HepG2 (cell line): ENCODE measurements at regions not wholly inside any gene's neighbourhood (a gene's known extent, or its start where the extent isn't known, plus 50 kb on each side); places are given as distances from the start of the nearest gene placed in this dataset.

Source experiments
- ATAC-seq: fragments of 200-7000 bp; cut with Tn5 transposase; 3 replicates; pipeline ENCODE4 v1.9.1; 2020; ENCODE audit warnings: mild to moderate bottlenecking, moderate library complexity
- BruUV-seq: library from RNA; stranded (reverse); fragments of 400-500 nt; replicated peaks from 2 replicates; lab custom pipeline; 2021; lab: Mats Ljungman, UMichigan
- CTCF ChIA-PET: fragments of 300-600 bp; formaldehyde crosslinking; extraction: SDS; loops from one replicate; lab custom pipeline; 2021; ENCODE audit warnings: low total read pairs, inconsistent platforms, low intra/inter-chr PET ratio; lab: Yijun Ruan, JAX
- POLR2A ChIA-PET: fragments of 350-600 bp; sonication (Branson Sonifier 250); formaldehyde crosslinking; loops from one replicate; lab custom pipeline; 2020; ENCODE audit warnings: antibody characterized with exemption, inconsistent platforms; lab: Yijun Ruan, JAX
- DNase-seq: peaks from one replicate; pipeline ENCODE4 v3.0.0-alpha.2; 2015; ENCODE audit warnings: low spot score
- FAIRE-seq: peaks from 3 replicates; lab custom pipeline; 2011; peaks lifted over from hg19 to GRCh38; lab: Jason Lieb, UNC
- H2AFZ ChIP-seq: one replicate; pipeline ENCODE4 v1.6.1; 2011; ENCODE audit warnings: low read length, inconsistent platforms
- H3K27ac ChIP-seq: fragments of 300-600 bp; 3 replicates; pipeline ENCODE4 v1.8.0; 2011; ENCODE audit warnings: mixed run types, mild to moderate bottlenecking, mixed read lengths, low read length, inconsistent platforms; ENCODE audit not compliant: insufficient read depth; ENCODE audit errors: extremely low read length
- H3K27me3 ChIP-seq, 2 experiments: fragments of 200-600 bp in 1 of 2; 2 replicates in 1 of 2; 3 replicates in 1 of 2; pipeline versions ENCODE4 v1.6.0 to v1.8.0; 2011; ENCODE audit warnings: low read length in 2 of 2, mild to moderate bottlenecking in 2 of 2, moderate library complexity in 2 of 2, inconsistent platforms in 1 of 2; ENCODE audit not compliant: insufficient read depth in 2 of 2, control insufficient read depth in 1 of 2
- H3K36me3 ChIP-seq, 2 experiments: fragments of 200-600 bp in 1 of 2; replicated peaks in 1 of 2; 2 replicates in 1 of 2; 3 replicates in 1 of 2; pipeline versions ENCODE4 v1.5.1 to v1.8.0; 2011; ENCODE audit warnings: low read length in 2 of 2, inconsistent platforms in 1 of 2; ENCODE audit not compliant: insufficient read depth in 2 of 2, control insufficient read depth in 1 of 2
- H3K4me1 ChIP-seq: 2 replicates; pipeline ENCODE4 v1.5.1; 2012; ENCODE audit warnings: low read length, inconsistent platforms; ENCODE audit not compliant: insufficient read depth
- H3K4me2 ChIP-seq: 2 replicates; pipeline ENCODE4 v1.6.0; 2011; ENCODE audit warnings: low read depth, low read length, inconsistent platforms
- H3K4me3 ChIP-seq, 3 experiments: fragments of 200-600 bp in 1 of 3; sonication (generic), shearing (Covaris generic) in 1 of 3; replicated peaks in 1 of 3; 2 replicates each; pipeline ENCODE4 v1.5.1; 2011 to 2016; ENCODE audit warnings: low read length in 3 of 3, inconsistent platforms in 2 of 3, low read depth in 2 of 3, mild to moderate bottlenecking in 2 of 3, control low read depth in 1 of 3, mixed read lengths in 1 of 3; ENCODE audit not compliant: insufficient read depth in 1 of 3
- H3K79me2 ChIP-seq: one replicate; pipeline ENCODE4 v1.6.1; 2011; ENCODE audit warnings: low read length, inconsistent platforms; ENCODE audit not compliant: insufficient read depth
- H3K9ac ChIP-seq: 2 replicates; pipeline ENCODE4 v1.6.0; 2011; ENCODE audit warnings: mild to moderate bottlenecking, low read depth, low read length, inconsistent platforms; ENCODE audit not compliant: insufficient read depth
- H3K9me3 ChIP-seq: 2 replicates; pipeline ENCODE4 v1.5.1; 2012; ENCODE audit warnings: mild to moderate bottlenecking, low read length
- H4K20me1 ChIP-seq: 2 replicates; pipeline ENCODE4 v1.6.0; 2011; ENCODE audit warnings: inconsistent platforms, mild to moderate bottlenecking, low read length, moderate library complexity; ENCODE audit not compliant: insufficient read depth
- AGO2 ChIP-seq: fragments of 200-400 bp; formaldehyde crosslinking; optimal IDR thresholded peaks from 2 replicates; pipeline ENCODE3; 2017; ENCODE audit warnings: mild to moderate bottlenecking, low read depth, low read length, moderate library complexity
- ELF3 ChIP-seq: IDR thresholded peaks from 2 replicates; pipeline ENCODE4 v1.6.1; 2016; ENCODE audit warnings: missing genetic modification reagents, missing compliant biosample characterization
- IRX3 ChIP-seq: sonication (generic); formaldehyde crosslinking; IDR thresholded peaks from 2 replicates; pipeline ENCODE4 v1.8.1; 2023; ENCODE audit warnings: mild to moderate bottlenecking, low read depth, missing genetic modification reagents, borderline replicate concordance
- NFE2 ChIP-seq: sonication (generic); formaldehyde crosslinking; IDR thresholded peaks from 2 replicates; pipeline ENCODE4 v1.4.0; 2020; ENCODE audit warnings: missing genetic modification reagents
- NFE2L2 ChIP-seq: fragments of 150-350 bp; IDR thresholded peaks from 2 replicates; pipeline ENCODE4 v1.6.1; 2014; ENCODE audit warnings: low read length
- PHF8 ChIP-seq: sonication (generic); formaldehyde crosslinking; IDR thresholded peaks from 2 replicates; pipeline ENCODE4 v1.5.0; 2020; ENCODE audit warnings: missing genetic modification reagents
- SAP130 ChIP-seq: IDR thresholded peaks from 2 replicates; pipeline ENCODE4 v1.6.1; 2016; ENCODE audit warnings: low read depth
- SSRP1 ChIP-seq: IDR thresholded peaks from 2 replicates; pipeline ENCODE4 v1.6.1; 2016; ENCODE audit warnings: control low read depth
- THYN1 ChIP-seq: sonication (generic); formaldehyde crosslinking; IDR thresholded peaks from 2 replicates; pipeline ENCODE4 v1.8.1; 2023; ENCODE audit warnings: low read depth, mild to moderate bottlenecking, moderate library complexity, missing genetic modification reagents, borderline replicate concordance
- ZNF207 ChIP-seq: fragments of 450-650 bp; IDR thresholded peaks from 2 replicates; pipeline ENCODE4 v1.6.1; 2016; ENCODE audit warnings: antibody characterized with exemption, borderline replicate concordance
- ZNF343 ChIP-seq: sonication (generic); formaldehyde crosslinking; IDR thresholded peaks from 2 replicates; pipeline ENCODE4 v1.4.0; 2020; ENCODE audit warnings: mild to moderate bottlenecking, missing genetic modification reagents
- ZNF709 ChIP-seq: sonication (generic); formaldehyde crosslinking; IDR thresholded peaks from 2 replicates; pipeline ENCODE4 v1.5.0; 2020; ENCODE audit warnings: mild to moderate bottlenecking, missing genetic modification reagents
- WGBS: methylation state at CpG from one replicate; pipeline ENCODE4 v1.1.6; 2017; ENCODE audit warnings: low lambda C conversion rate; 5-methylcytosine and 5-hydroxymethylcytosine counted together
- in situ Hi-C: cut with HindIII; loops from 2 replicates; pipeline ENCODE4 v1.10.0; 2017; ENCODE audit warnings: low pct_unique_long_range_greater_than_20kb; ENCODE audit not compliant: extremely low pct_ligation_motif_present
- intact Hi-C: fragments of 100-400 bp; cut with micrococcal nuclease; formaldehyde crosslinking; loops from one replicate; pipeline ENCODE4 v1.10.0; 2022; ENCODE audit not compliant: unreplicated experiment

- Histone ChIP-seq H3K79me2 (no peaks in the 10 kb centered on the region), H3K4me1 (no peaks in the 10 kb centered on the region), H3K4me3 (no peak overlapping the region), H3K9ac (no peak overlapping the region), H3K9me3 (no peaks in the 10 kb centered on the region), H3K27me3 (no peaks in the 10 kb centered on the region; a peak in 1 of 5 replicates), H3K27ac (no peak overlapping the region), H4K20me1 (no peaks in the 10 kb centered on the region), H3K4me2 (no peak overlapping the region), H2AFZ (no peak overlapping the region), H3K36me3 (no peaks in the 10 kb centered on the region)
- ChIA-PET CTCF (no interaction called here), POLR2A (no interaction called here)
- WGBS: 0% methylated on average over 2 of the region's 2 CpGs
- DNase-seq: no peak
- ATAC-seq: no peak
- intact Hi-C loops (no loop called here), in situ Hi-C loops (no loop called here)
- no TSS peak for BruUV-seq
- TF ChIP-seq IRX3 (CRISPR knock-in tag) (no peak), NFE2L2 (no peak), ZNF207 (no peak), SAP130 (CRISPR knock-in tag) (no peak), ELF3 (CRISPR knock-in tag) (no peak), ZNF709 (CRISPR knock-in tag) (no peak), NFE2 (CRISPR knock-in tag) (no peak), PHF8 (CRISPR knock-in tag) (no peak), THYN1 (CRISPR knock-in tag) (no peak), SSRP1 (CRISPR knock-in tag) (no peak), AGO2 (no peak), ZNF343 (CRISPR knock-in tag) (no peak)
- no peak for FAIRE-seq
Observed at GRCh38 chr11:27912916-27913315, 195.0 kb downstream of the KIF18A start.
